GM19467 (cell line): ENCODE measurements at regions not wholly inside any gene's neighbourhood (a gene's known extent, or its start where the extent isn't known, plus 50 kb on each side); places are given as distances from the start of the nearest gene placed in this dataset.

ENCODE experiments used
- ATAC-seq: cut with Tn5 transposase; IDR thresholded peaks from one replicate; pipeline ENCODE4 v1.9.1; 2021; ENCODE audit warnings: mild to moderate bottlenecking, moderate library complexity; ENCODE audit not compliant: unreplicated experiment

DNA sequence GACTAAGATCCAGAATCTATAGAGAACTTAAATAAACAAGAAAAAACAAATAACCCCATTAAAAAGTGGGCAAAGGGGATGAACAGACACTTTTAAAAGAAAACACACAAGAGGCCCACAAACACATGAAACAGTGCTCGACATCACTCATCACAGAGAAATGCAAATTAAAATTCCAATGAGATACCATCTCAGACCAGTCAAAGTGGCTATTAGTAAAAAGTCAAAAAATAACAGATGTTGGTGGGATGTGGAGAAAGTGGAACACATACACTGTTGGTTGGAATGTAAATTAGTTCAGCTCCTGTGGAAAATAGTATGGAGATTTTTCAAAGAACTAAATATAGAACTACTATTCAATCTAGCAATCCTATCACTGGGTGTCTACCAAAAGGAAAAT is 143.1 kb downstream of the IFI44 start:
- no peak for ATAC-seq

DNA sequence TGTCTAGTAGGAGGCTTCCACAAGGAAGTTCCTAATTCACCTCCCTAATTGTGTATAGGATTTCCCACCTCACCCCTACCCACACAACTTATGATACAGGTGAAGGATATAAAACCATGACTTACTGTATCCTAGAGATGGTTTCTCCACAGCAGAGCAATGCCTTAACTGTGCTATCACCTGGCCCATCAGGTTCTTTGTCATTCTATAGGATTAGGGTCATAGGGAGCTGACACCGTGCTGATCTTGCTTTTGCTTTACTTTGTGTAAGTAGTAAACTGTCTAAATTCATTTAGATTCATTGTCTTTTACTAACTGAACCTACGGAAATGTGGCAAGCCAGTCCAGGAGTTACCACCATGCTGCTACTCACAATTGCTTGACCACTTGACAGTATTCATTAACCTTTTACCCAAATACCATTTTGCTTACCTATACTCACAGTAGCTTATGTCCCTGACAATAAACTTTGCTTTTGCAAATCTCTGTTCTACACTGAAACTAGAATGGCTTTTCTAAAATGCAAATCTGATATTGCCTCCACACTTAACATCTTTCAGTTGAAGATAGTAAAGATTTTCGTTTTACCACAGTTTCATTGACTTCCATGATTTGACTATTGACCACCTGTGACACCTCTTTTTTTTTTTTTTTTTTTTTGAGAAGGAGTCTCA is 147.6 kb downstream of the IFI44 start:
- peak; percentile 75 for ATAC-seq

DNA sequence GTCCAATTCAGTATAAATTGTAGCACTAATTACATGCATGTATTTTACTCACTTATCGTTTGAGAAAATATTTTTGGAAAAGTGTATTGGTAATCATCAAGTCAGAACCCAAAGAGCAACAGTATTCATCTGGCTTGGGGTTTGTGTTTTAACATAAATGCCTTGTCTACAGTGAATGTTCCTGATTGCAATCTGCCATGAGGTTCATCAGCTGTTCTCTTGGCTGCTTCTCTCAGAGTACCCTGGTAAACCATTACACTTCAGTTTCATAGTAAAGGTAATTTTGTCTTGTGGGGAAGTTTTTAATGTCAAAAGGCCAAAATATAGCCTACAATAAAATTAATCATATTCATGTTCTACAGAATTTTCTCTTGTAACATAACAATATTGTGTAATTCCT is 150.3 kb downstream of the IFI44 start:
- ATAC-seq, result no peak

DNA sequence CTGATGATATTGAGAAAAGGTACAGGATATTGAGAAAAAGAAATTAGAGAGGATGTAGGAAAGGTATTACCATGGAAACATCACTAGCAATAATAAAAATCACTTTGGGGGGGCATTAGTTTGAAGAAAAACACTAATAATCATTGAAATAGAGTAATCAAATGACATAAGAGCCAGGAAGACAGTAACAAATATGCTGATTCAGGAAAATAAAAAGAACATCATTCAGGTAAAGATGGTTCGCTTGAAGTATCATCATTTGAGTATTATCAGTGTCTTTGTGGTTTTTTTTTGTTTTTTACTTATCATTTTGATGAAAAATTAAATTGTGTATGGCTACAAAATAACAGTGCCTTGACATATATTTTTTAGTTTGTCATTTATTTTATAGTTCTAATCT is 164.5 kb downstream of the IFI44 start:
- ATAC-seq, result no peak

DNA sequence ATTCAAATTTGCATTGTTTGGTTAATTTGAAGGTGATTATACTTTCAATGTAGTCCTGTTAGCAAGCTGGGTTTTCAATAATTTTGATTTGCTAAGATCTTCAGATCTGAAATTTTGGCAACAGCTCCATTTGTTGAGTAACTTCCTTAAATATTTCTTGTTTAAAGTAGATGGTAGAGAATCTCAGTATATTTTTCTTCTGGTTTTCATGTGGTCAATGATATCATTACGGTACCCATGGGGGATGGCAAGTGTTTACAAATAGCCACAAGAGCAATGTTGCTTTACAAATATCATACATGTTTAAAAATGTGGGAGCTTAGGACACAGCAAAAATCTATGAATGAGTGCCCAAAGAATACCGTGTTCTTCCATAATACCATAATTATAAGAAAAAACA is 175.9 kb downstream of the IFI44 start:
- ATAC-seq, result no peak

DNA sequence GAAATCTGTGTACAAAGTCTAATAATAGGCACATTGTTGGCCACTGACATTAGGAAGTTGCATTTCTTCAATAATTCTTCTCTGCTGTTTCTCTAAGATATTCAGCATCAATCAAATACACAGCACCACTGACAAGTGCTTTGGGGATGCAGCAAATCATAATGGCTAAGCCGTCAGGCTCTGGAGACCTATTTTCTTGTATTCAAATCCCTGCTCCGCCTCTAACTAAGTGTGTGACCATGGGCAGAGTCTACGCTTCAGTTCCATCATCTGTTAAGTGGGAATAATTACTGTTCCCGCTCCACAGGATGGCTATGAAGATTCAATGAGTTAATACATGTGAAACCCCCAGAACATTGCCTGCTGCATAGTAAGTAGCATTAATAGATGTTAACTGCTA is 176.9 kb downstream of the ADGRL4 start:
- ATAC-seq, result no peak

DNA sequence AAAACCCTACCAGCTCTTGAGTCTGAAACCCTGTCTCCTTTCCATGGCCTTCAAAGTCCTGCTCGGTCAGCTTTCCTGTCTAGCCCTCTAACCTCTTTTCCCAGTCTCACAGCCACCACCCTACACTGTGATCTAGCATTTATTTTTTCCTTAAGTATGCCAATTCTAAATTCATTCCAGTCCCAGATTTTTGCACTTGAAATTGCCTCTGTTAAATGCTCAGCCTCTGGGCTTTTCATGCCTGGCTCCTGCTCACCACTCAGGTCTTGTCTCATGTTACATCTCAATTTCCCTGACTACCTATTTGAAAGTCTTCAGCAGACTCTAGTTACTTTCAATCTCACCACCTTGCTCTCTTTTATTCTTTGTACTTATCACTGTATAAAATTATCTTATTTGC is 176.2 kb downstream of the ADGRL4 start:
- no peak for ATAC-seq

DNA sequence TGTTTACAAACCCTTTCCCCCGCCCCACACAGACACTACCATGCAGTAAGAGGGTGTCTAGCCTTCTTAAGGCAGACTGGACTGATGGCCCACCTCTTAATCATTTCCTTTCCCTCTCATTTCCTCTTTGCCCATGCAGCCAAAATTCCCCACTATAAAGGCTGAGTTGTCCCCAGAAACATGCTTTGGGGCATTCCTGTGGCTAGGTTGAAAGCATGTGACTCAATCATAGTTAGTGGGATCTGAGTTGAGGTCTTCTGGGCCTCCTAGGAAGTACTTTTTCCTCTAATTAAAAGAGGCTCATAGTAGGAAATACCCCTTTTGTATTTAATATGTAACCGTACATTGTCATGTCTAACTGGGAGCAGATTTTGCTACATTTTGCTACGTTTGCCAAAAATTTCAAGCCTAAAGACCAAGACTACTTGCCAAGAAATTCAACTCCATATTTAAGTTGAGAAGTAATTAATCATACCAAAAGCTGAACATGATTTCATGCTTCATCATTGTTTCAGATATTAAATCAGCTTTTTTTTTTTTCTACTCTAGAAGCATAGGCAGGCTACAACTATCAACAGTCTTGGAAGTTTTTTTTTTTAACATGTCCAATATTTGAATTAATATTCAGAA is 174.7 kb downstream of the ADGRL4 start:
- no peak for ATAC-seq

DNA sequence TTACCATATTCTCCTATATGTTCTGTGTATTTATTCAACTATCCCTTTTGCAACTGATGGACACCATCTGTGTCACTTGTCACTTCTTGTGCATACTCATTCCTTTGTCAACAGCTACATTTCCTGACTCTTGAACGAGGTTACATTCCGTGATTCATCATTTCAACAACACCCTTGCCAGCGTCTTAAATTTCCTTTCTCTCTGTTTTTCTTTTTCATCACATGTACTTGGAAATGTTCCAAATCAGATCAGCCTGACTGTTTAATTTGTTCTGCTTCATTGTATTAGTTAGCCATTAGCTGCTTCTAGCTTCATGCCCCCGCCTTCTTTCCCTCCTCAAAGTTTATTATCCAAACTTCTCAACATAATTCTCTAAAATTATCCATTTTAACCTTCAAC is 173.0 kb downstream of the ADGRL4 start:
- no peak for ATAC-seq

DNA sequence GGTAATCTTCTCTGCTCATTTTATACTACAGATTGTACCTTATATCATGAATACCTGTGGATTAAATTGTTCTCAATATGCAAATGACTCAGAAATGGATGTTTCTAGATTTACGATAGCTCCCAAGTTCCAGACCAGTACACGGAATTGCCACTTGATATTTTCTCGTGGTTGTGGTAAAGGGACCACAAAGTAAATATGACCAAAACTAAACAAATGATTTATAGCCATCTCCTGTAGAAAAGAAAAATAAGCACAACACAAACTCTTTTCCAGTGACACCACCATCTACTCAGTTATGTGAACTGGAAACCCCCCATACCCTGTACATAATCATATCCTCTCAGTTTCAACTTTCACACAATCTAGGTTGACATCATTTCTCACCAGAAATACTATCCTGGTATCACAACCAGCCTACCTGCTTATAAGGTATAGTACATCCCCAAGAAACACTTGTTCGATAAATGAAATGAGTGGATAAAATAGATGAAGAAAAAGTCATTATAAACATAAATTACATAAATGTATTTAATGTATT is 172.3 kb downstream of the ADGRL4 start:
- ATAC-seq, result peak; percentile 54

DNA sequence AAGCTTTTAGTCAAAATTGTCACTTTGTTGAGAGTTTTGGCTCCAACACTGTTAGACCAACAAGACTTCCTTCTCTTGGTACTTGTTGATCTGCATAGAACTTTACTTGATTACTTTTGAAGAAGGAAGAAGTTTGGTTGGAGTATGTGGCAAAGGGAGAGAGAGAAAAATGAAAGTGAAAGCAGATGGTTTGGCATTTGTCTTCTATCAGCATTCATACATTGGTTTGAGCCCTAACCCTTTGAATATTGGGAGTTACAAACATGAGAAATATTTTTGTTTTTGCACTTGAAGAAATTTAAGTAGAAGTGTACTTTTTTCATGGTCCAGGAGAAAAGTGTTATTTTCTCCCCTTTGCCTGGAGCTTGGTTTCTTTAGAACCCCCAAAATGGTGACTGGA is 169.8 kb downstream of the ADGRL4 start:
- ATAC-seq, result no peak

DNA sequence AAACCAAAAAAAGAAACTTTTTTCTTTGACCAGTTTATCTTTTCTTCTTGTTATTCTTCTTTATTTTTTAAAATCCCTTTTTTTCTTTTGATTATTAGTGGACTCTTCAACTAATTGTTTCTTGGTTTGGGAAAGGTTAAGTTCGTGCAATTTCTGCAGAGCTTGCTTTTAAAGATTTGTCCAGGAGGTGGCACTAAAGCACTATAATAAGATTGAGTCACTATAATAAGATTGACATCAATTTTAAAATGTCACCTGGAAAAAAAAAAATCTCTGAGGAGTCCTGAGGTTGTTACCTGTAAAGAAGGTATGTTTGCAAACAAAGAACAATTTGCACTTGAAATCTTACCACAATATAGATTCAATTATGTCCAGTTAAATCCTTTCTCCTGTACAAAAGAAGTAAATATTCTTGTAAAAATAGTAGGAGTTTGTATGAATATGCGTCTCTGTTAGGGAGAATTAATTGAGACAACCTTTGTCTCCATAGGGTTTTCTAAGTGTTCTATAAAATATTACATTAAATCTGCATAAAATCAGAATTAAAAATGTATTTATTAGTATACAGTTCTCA is 166.7 kb downstream of the ADGRL4 start:
- peak; percentile 43 for ATAC-seq
